Neural cell (in vitro differentiated cells): ENCODE measurements at regions not wholly inside any gene's neighbourhood (a gene's known extent, or its start where the extent isn't known, plus 50 kb on each side); places are given as distances from the start of the nearest gene placed in this dataset.

Source experiments
- H2AFZ ChIP-seq: fragments of 200-600, 300-800 bp; sonication (generic), shearing (Covaris generic); 2 replicates; pipeline ENCODE4 v1.6.0; 2014; ENCODE audit warnings: low read depth, mild to moderate bottlenecking, antibody characterized with exemption, low read length, moderate library complexity
- H3F3A ChIP-seq: fragments of 200-600 bp; shearing (Covaris generic); 2 replicates; pipeline ENCODE4 v1.6.1; 2016; ENCODE audit warnings: mild to moderate bottlenecking, moderate library complexity, mixed read lengths, antibody characterized with exemption, low read length; ENCODE audit not compliant: insufficient read depth, poor library complexity, severe bottlenecking
- H3K27ac ChIP-seq: fragments of 200-600, 300-800 bp; sonication (generic), shearing (Covaris generic); 2 replicates; pipeline ENCODE4 v1.5.1; 2014; ENCODE audit warnings: mild to moderate bottlenecking, low read length, moderate library complexity
- H3K27me3 ChIP-seq: fragments of 300-800, 200-600 bp; sonication (generic), shearing (Covaris generic); 2 replicates; pipeline ENCODE4 v1.6.0; 2014; ENCODE audit warnings: mild to moderate bottlenecking, low read depth, low read length, moderate library complexity; ENCODE audit not compliant: insufficient read depth
- H3K36me3 ChIP-seq: fragments of 300-800, 200-600 bp; sonication (generic), shearing (Covaris generic); 2 replicates; pipeline ENCODE4 v1.5.1; 2014; ENCODE audit warnings: mild to moderate bottlenecking, antibody characterized with exemption, low read length, moderate library complexity; ENCODE audit not compliant: insufficient read depth
- H3K4me2 ChIP-seq: fragments of 300-800, 200-600 bp; sonication (generic), shearing (Covaris generic); 2 replicates; pipeline ENCODE4 v1.6.0; 2014; ENCODE audit warnings: mild to moderate bottlenecking, low read length
- H3K4me3 ChIP-seq: fragments of 300-800, 200-600 bp; sonication (generic), shearing (Covaris generic); 2 replicates; pipeline ENCODE4 v1.5.1; 2014; ENCODE audit warnings: mild to moderate bottlenecking, low read length, moderate library complexity
- H3K79me2 ChIP-seq: fragments of 200-600 bp; shearing (Covaris generic); replicated peaks from 2 replicates; pipeline ENCODE4 v1.6.0; 2014; ENCODE audit warnings: mild to moderate bottlenecking, low read length, moderate library complexity; ENCODE audit not compliant: insufficient read depth
- H3K9ac ChIP-seq: fragments of 300-800, 200-600 bp; sonication (generic), shearing (Covaris generic); 2 replicates; pipeline ENCODE4 v1.6.1; 2016; ENCODE audit warnings: mild to moderate bottlenecking, low read length, mixed read lengths
- H3K9me2 ChIP-seq: fragments of 200-600 bp; shearing (Covaris generic); 2 replicates; pipeline ENCODE4 v1.6.1; 2016; ENCODE audit warnings: mild to moderate bottlenecking, low read length, mixed read lengths; ENCODE audit not compliant: insufficient read depth
- H3K9me3 ChIP-seq: fragments of 200-600, 300-800 bp; sonication (generic), shearing (Covaris generic); 2 replicates; pipeline ENCODE4 v1.6.1; 2016; ENCODE audit warnings: mild to moderate bottlenecking, mixed run types, low read length, moderate library complexity, mixed read lengths
- H4K20me1 ChIP-seq: fragments of 200-600 bp; shearing (Covaris generic); 2 replicates; pipeline ENCODE4 v1.6.1; 2016; ENCODE audit warnings: mild to moderate bottlenecking, mixed run types; ENCODE audit not compliant: insufficient read depth
- CTCF ChIP-seq: fragments of 450-650 bp; IDR thresholded peaks from 2 replicates; pipeline ENCODE4 v1.5.1; 2014; ENCODE audit warnings: antibody characterized with exemption, mild to moderate bottlenecking, moderate library complexity; ENCODE audit not compliant: poor library complexity, severe bottlenecking
- EP300 ChIP-seq: fragments of 450-650 bp; conservative IDR thresholded peaks from 2 replicates; pipeline ENCODE4 v1.6.1; 2014; ENCODE audit warnings: antibody characterized with exemption, mild to moderate bottlenecking, moderate library complexity; ENCODE audit not compliant: poor library complexity, severe bottlenecking
- EZH2 ChIP-seq: fragments of 200-600, 300-800 bp; shearing (Covaris generic), sonication (generic); IDR thresholded peaks from 2 replicates; pipeline ENCODE4 v1.6.1; 2014; ENCODE audit warnings: antibody characterized with exemption, low read length, borderline replicate concordance, mild to moderate bottlenecking; ENCODE audit not compliant: insufficient read depth, poor library complexity, severe bottlenecking
- MXI1 ChIP-seq: fragments of 450-650 bp; conservative IDR thresholded peaks from 2 replicates; pipeline ENCODE4 v1.6.1; 2014; ENCODE audit warnings: antibody characterized with exemption, mild to moderate bottlenecking; ENCODE audit not compliant: poor library complexity, severe bottlenecking
- POLR2AphosphoS5 ChIP-seq: IDR thresholded peaks from 2 replicates; pipeline ENCODE4 v1.6.1; 2012
- RAD21 ChIP-seq: fragments of 450-650 bp; conservative IDR thresholded peaks from 2 replicates; pipeline ENCODE4 v1.6.1; 2014; ENCODE audit warnings: antibody characterized with exemption, mild to moderate bottlenecking, moderate library complexity
- REST ChIP-seq: IDR thresholded peaks from 2 replicates; pipeline ENCODE4 v1.6.1; 2012; ENCODE audit warnings: borderline replicate concordance
- SMC3 ChIP-seq: fragments of 450-650 bp; conservative IDR thresholded peaks from 2 replicates; pipeline ENCODE4 v1.6.1; 2014; ENCODE audit warnings: antibody characterized with exemption, mild to moderate bottlenecking, moderate library complexity; ENCODE audit not compliant: poor library complexity
- TAF1 ChIP-seq: IDR thresholded peaks from 2 replicates; pipeline ENCODE4 v1.6.1; 2012; ENCODE audit warnings: low read depth

DNA sequence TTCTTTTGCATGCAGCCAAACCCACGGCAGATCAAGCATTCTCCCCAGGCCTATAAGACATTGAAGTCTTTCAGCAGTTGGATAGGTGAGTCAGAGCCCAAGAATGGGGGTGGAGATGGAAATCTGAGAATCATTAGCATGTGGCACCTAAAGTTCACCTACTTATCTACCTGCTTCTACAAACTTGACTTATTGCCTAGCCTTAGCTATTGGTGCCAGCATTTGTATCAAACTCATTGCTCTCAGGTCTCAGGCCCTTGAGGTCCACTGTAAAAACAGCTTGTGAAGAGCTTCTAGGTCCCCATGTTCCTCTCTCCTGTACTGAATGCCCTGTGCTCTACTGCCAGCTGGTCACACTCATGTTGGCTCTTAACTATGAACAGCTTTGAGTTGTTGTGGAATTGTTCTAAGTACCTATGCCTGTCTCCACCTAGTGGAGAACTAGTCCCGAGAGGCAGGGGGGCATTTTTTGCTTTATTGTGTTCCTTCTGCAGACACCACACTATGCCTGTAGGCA is 278.4 kb upstream of the SPRED2 start:
- Histone ChIP-seq H3K9me2 (no peaks in the 10 kb centered on the region), H3K36me3 (no peaks in the 10 kb centered on the region), H3K4me3 (no peak overlapping the region), H3K27me3 (no peaks in the 10 kb centered on the region), H3K9me3 (no peaks in the 10 kb centered on the region), H3K27ac (no peak overlapping the region), H3K4me2 (no peak overlapping the region), H2AFZ (no peak overlapping the region), H3F3A (no peaks in the 10 kb centered on the region), H3K79me2 (no peaks in the 10 kb centered on the region), H4K20me1 (no peaks in the 10 kb centered on the region), H3K9ac (no peak overlapping the region)
- no peak for TF ChIP-seq MXI1

- Histone ChIP-seq H3K4me2 (no peak overlapping the region), H2AFZ (no peak overlapping the region), H3K9ac (no peak overlapping the region)
Measured at GRCh38 chr2:65710356-65710755, 278.0 kb upstream of the SPRED2 start.

More at GRCh38 chr2:65710356-65710755, 278.0 kb upstream of the SPRED2 start:
- Histone ChIP-seq H3K9me3 (no peaks in the 10 kb centered on the region), H3F3A (no peaks in the 10 kb centered on the region), H3K27me3 (no peaks in the 10 kb centered on the region), H3K4me3 (no peak overlapping the region), H3K27ac (no peak overlapping the region), H4K20me1 (no peaks in the 10 kb centered on the region), H3K9me2 (no peaks in the 10 kb centered on the region), H3K79me2 (no peaks in the 10 kb centered on the region), H3K36me3 (no peaks in the 10 kb centered on the region)
- TF ChIP-seq MXI1, result no peak
- TF ChIP-seq EP300, result no peak
- no peak for TF ChIP-seq TAF1
- no peak for TF ChIP-seq SMC3
- no peak for TF ChIP-seq CTCF
- TF ChIP-seq POLR2AphosphoS5, result no peak
- no peak for TF ChIP-seq RAD21
- no peak for TF ChIP-seq REST
- no peak for TF ChIP-seq EZH2
